Ovary (tissue), 7 donors: ENCODE measurements at regions not wholly inside any gene's neighbourhood (a gene's known extent, or its start where the extent isn't known, plus 50 kb on each side); places are given as distances from the start of the nearest gene placed in this dataset.

Experiments used
- DNase-seq, 5 donors: peaks; one replicate each; pipeline ENCODE4 v3.0.0-alpha.2; 2019 to 2020
- H3K27ac ChIP-seq, 2 donors: fragments of 200-600 bp; one replicate each; pipeline versions ENCODE4 v1.5.1 to v1.8.0; 2019 to 2022
- H3K27me3 ChIP-seq: fragments of 200-600 bp; one replicate; pipeline ENCODE4 v1.8.0; 2022
- H3K36me3 ChIP-seq: fragments of 200-600 bp; sonication (generic); one replicate; pipeline ENCODE4 v1.5.1; 2019
- H3K4me1 ChIP-seq: one replicate; pipeline ENCODE4 v1.8.1; 2013; ENCODE audit warnings: mild to moderate bottlenecking, moderate library complexity; ENCODE audit not compliant: insufficient read depth
- H3K4me3 ChIP-seq: fragments of 200-600 bp; sonication (generic); one replicate; pipeline ENCODE4 v1.5.1; 2017
- H3K9me3 ChIP-seq, 2 donors: fragments of 200-600 bp in 1 of 2; sonication (generic) in 1 of 2; one replicate each; pipeline versions ENCODE4 v1.5.1 to v1.8.1; 2013 to 2019; ENCODE audit warnings: mild to moderate bottlenecking in 1 of 2, moderate library complexity in 1 of 2
- CTCF ChIP-seq, 3 donors: fragments of 450-650 bp in 2 of 3; fragments of 200-600 bp in 1 of 3; IDR thresholded peaks; one replicate each; pipeline versions ENCODE4 v1.5.1 to v1.8.0; 2016 to 2022; ENCODE audit warnings: antibody characterized with exemption in 3 of 3, mild to moderate bottlenecking in 1 of 3
- EP300 ChIP-seq: sonication (generic); formaldehyde crosslinking; IDR thresholded peaks from one replicate; pipeline ENCODE4 v1.6.1; 2017; ENCODE audit warnings: antibody characterized with exemption
- POLR2A ChIP-seq: fragments of 450-650 bp; IDR thresholded peaks from one replicate; pipeline ENCODE4 v1.6.1; 2017; ENCODE audit warnings: antibody characterized with exemption, mild to moderate bottlenecking, moderate library complexity
- WGBS, 3 donors: extraction: QIAGEN DNeasy Blood & Tissue Kit in 1 of 3; methylation state at CpG; one replicate each; pipeline versions ENCODE4 v1.1.5 to v1.1.7; 2013 to 2017; 5-methylcytosine and 5-hydroxymethylcytosine counted together
- intact Hi-C, 4 donors: fragments of 100-400 bp; cut with DNase I; formaldehyde crosslinking; loops; one replicate each; pipeline versions ENCODE4 v1.11.0 to v1.15.1; 2022 to 2023
- donor health status: DM: no; HTN: no; CAD: no; lungs with moderate emphysema.
- donor health status: DM: no; HTN: no; CAD: no.
- donor health status: Bipolar disorder and iron deficiency.
- donor health status: DM: no; HTN: no; CAD: no.
- donor health status: DM: yes; HTN: yes; CAD: no.

GRCh38 chr6:148027201-148027600 is 315.4 kb upstream of the SASH1 start:
- WGBS, 3 donors = 92 to 100% (median 97%) methylated on average over 1 of the region's 1 CpG
- H3K4me3 ChIP-seq = no peak overlapping the region
- peaks cover 0 to 3% of the 10 kb centered on the region in 2 donors for H3K9me3 ChIP-seq
- no peaks in the 10 kb centered on the region for H3K4me1 ChIP-seq
- no peaks in the 10 kb centered on the region for H3K36me3 ChIP-seq
- no peak for TF ChIP-seq POLR2A
- no peak for TF ChIP-seq CTCF (IDR thresholded peaks at IDR 0.05)
- TF ChIP-seq EP300 = no peak
- no peak overlapping the region for H3K27ac ChIP-seq
- intact Hi-C loops = loop anchor here in 1 of 4 donors (10.0 kb wide), 1 partner anchor 1302 kb away; no protein-coding TSS in a partner anchor
- H3K27me3 ChIP-seq = no peaks in the 10 kb centered on the region
- no peak for DNase-seq

- DNase-seq = no peak
- intact Hi-C loops = no loop called here
- 91 to 95% (median 92%) methylated on average over 7 of the region's 7 CpGs for WGBS, 3 donors
- H3K36me3 ChIP-seq = no peaks in the 10 kb centered on the region
- TF ChIP-seq POLR2A (no peak), EP300 (no peak), CTCF (IDR thresholded peaks at IDR 0.05) (no peak)
- no peaks in the 10 kb centered on the region for H3K4me1 ChIP-seq
- H3K27me3 ChIP-seq = no peaks in the 10 kb centered on the region
- H3K27ac ChIP-seq = no peak overlapping the region
- H3K9me3 ChIP-seq = no peaks in the 10 kb centered on the region
- no peak overlapping the region for H3K4me3 ChIP-seq
Measured at GRCh38 chr6:148035806-148036390, 306.7 kb upstream of the SASH1 start.

GRCh38 chr6:148037496-148037895 is 305.1 kb upstream of the SASH1 start:
- intact Hi-C loops = no loop called here
- Histone ChIP-seq H3K27me3 (no peaks in the 10 kb centered on the region), H3K36me3 (no peaks in the 10 kb centered on the region), H3K4me1 (no peaks in the 10 kb centered on the region), H3K9me3 (no peaks in the 10 kb centered on the region), H3K27ac (no peak overlapping the region), H3K4me3 (no peak overlapping the region)
- 78 to 85% (median 81%) methylated on average over 3 of the region's 3 CpGs for WGBS, 3 donors
- no peak for DNase-seq
- TF ChIP-seq CTCF (IDR thresholded peaks at IDR 0.05) = no peak
- TF ChIP-seq POLR2A = no peak
- TF ChIP-seq EP300 = no peak

- 54 to 68% (median 57%) methylated on average over 4 of the region's 4 CpGs for WGBS, 3 donors
- Histone ChIP-seq H3K27ac (no peak overlapping the region), H3K27me3 (no peaks in the 10 kb centered on the region), H3K36me3 (no peaks in the 10 kb centered on the region), H3K4me3 (no peak overlapping the region), H3K9me3 (no peaks in the 10 kb centered on the region), H3K4me1 (no peaks in the 10 kb centered on the region)
- TF ChIP-seq CTCF (IDR thresholded peaks at IDR 0.05) (no peak), POLR2A (no peak), EP300 (no peak)
- no peak for DNase-seq
- intact Hi-C loops = no loop called here
Measured at GRCh38 chr6:148041546-148041945, 301.1 kb upstream of the SASH1 start.
